Mesodermal cell (in vitro differentiated cells): ENCODE measurements at regions not wholly inside any gene's neighbourhood (a gene's known extent, or its start where the extent isn't known, plus 50 kb on each side); places are given as distances from the start of the nearest gene placed in this dataset.

ENCODE experiments used
- H3K27ac ChIP-seq: 2 replicates; pipeline ENCODE4 v1.7.0; 2013; ENCODE audit warnings: mild to moderate bottlenecking, low read depth, low read length, moderate library complexity; ENCODE audit not compliant: severe bottlenecking
- H3K36me3 ChIP-seq: 2 replicates; pipeline ENCODE4 v1.7.1; 2013; ENCODE audit warnings: mild to moderate bottlenecking, low read length, moderate library complexity; ENCODE audit not compliant: control insufficient read depth, insufficient read depth
- H3K4me1 ChIP-seq: one replicate; pipeline ENCODE4 v1.7.1; 2013; ENCODE audit warnings: mild to moderate bottlenecking, low read length; ENCODE audit not compliant: insufficient read depth, control insufficient read depth, poor library complexity, severe bottlenecking
- H3K4me3 ChIP-seq: 2 replicates; pipeline ENCODE4 v1.7.0; 2013; ENCODE audit warnings: low read length, control low read depth, mild to moderate bottlenecking; ENCODE audit not compliant: insufficient read depth, poor library complexity, severe bottlenecking; ENCODE audit errors: extremely low read depth
- H3K9me3 ChIP-seq: 2 replicates; pipeline ENCODE4 v1.7.1; 2013; ENCODE audit warnings: mild to moderate bottlenecking, low read length, moderate library complexity; ENCODE audit not compliant: control insufficient read depth
- WGBS, 2 experiments: methylation state at CpG; one replicate each; pipeline ENCODE4 v1.1.5; 2013; ENCODE audit warnings: missing lambda C conversion rate in 2 of 2; ENCODE audit not compliant: insufficient coverage in 2 of 2; 5-methylcytosine and 5-hydroxymethylcytosine counted together

GRCh38 chr3:29194139-29194538 is 86.7 kb upstream of the RBMS3 start:
- Histone ChIP-seq H3K4me1 (no peaks in the 10 kb centered on the region), H3K4me3 (no peak overlapping the region), H3K36me3 (no peaks in the 10 kb centered on the region), H3K27ac (no peak overlapping the region), H3K9me3 (no peaks in the 10 kb centered on the region)
- WGBS, 2 experiments: no CpG with 5 or more reads among the region's 1 CpG

GRCh38 chr3:29195056-29195455 is 85.8 kb upstream of the RBMS3 start:
- H3K4me1 ChIP-seq: no peaks in the 10 kb centered on the region
- no peak overlapping the region for H3K27ac ChIP-seq
- H3K9me3 ChIP-seq: no peaks in the 10 kb centered on the region
- no peak overlapping the region for H3K4me3 ChIP-seq
- 63 to 67% methylated on average over 3 of the region's 3 CpGs for WGBS, 2 experiments
- no peaks in the 10 kb centered on the region for H3K36me3 ChIP-seq

- no peak overlapping the region for H3K4me3 ChIP-seq
- no peaks in the 10 kb centered on the region for H3K9me3 ChIP-seq
- H3K4me1 ChIP-seq: no peaks in the 10 kb centered on the region
- H3K27ac ChIP-seq: no peak overlapping the region
- H3K36me3 ChIP-seq: no peaks in the 10 kb centered on the region
- WGBS, 2 experiments: 100% methylated on average over 1 of the region's 1 CpG; no CpG with 5 or more reads in 1 of the 2 experiments
Measured at GRCh38 chr3:29201604-29202003, 79.3 kb upstream of the RBMS3 start.

GRCh38 chr3:29202378-29202777 is 78.5 kb upstream of the RBMS3 start:
- H3K9me3 ChIP-seq: no peaks in the 10 kb centered on the region
- WGBS, 2 experiments: 100% methylated on average over 1 of the region's 4 CpGs; no CpG with 5 or more reads in 1 of the 2 experiments
- no peak overlapping the region for H3K27ac ChIP-seq

GRCh38 chr3:29203851-29204250 is 77.0 kb upstream of the RBMS3 start:
- no peak overlapping the region for H3K27ac ChIP-seq
- no peak overlapping the region for H3K4me3 ChIP-seq
- H3K4me1 ChIP-seq: no peaks in the 10 kb centered on the region
- H3K36me3 ChIP-seq: no peaks in the 10 kb centered on the region
- 88 to 100% methylated on average over 1 of the region's 1 CpG for WGBS, 2 experiments
- no peaks in the 10 kb centered on the region for H3K9me3 ChIP-seq

More at GRCh38 chr3:29202378-29202777, 78.5 kb upstream of the RBMS3 start:
- Histone ChIP-seq H3K4me3 (no peak overlapping the region), H3K4me1 (no peaks in the 10 kb centered on the region), H3K36me3 (no peaks in the 10 kb centered on the region)

GRCh38 chr3:29207427-29207826 is 73.4 kb upstream of the RBMS3 start:
- WGBS, 2 experiments: 100% methylated on average over 1 of the region's 1 CpG; no CpG with 5 or more reads in 1 of the 2 experiments
- no peak overlapping the region for H3K4me3 ChIP-seq

GRCh38 chr3:29212789-29213433 is 68.0 kb upstream of the RBMS3 start:
- Histone ChIP-seq H3K4me3 (no peak overlapping the region), H3K27ac (no peak overlapping the region), H3K36me3 (no peaks in the 10 kb centered on the region), H3K9me3 (no peaks in the 10 kb centered on the region), H3K4me1 (no peaks in the 10 kb centered on the region)
- WGBS, 2 experiments: 100% methylated on average over 1 of the region's 2 CpGs; no CpG with 5 or more reads in 1 of the 2 experiments

More at GRCh38 chr3:29207427-29207826, 73.4 kb upstream of the RBMS3 start:
- Histone ChIP-seq H3K36me3 (no peaks in the 10 kb centered on the region), H3K4me1 (no peaks in the 10 kb centered on the region), H3K9me3 (no peaks in the 10 kb centered on the region), H3K27ac (no peak overlapping the region)

GRCh38 chr3:29214009-29214658 is 66.7 kb upstream of the RBMS3 start:
- Histone ChIP-seq H3K4me1 (no peaks in the 10 kb centered on the region), H3K4me3 (no peak overlapping the region), H3K9me3 (no peaks in the 10 kb centered on the region), H3K27ac (no peak overlapping the region), H3K36me3 (no peaks in the 10 kb centered on the region)
- WGBS, 2 experiments: 94 to 100% methylated on average over 4 of the region's 4 CpGs

- H3K4me1 ChIP-seq: no peaks in the 10 kb centered on the region
Measured at GRCh38 chr3:29215948-29216347, 64.9 kb upstream of the RBMS3 start.

GRCh38 chr3:29226706-29227105 is 54.2 kb upstream of the RBMS3 start:
- no peaks in the 10 kb centered on the region for H3K36me3 ChIP-seq
- H3K4me1 ChIP-seq: no peaks in the 10 kb centered on the region
- no peak overlapping the region for H3K27ac ChIP-seq
- 92 to 100% methylated on average over 1 to 2 of the region's 2 CpGs for WGBS, 2 experiments
- H3K9me3 ChIP-seq: no peaks in the 10 kb centered on the region
- no peak overlapping the region for H3K4me3 ChIP-seq

More at GRCh38 chr3:29215948-29216347, 64.9 kb upstream of the RBMS3 start:
- Histone ChIP-seq H3K4me3 (no peak overlapping the region), H3K9me3 (no peaks in the 10 kb centered on the region), H3K27ac (no peak overlapping the region), H3K36me3 (no peaks in the 10 kb centered on the region)

GRCh38 chr3:29227307-29227706 is 53.6 kb upstream of the RBMS3 start:
- no peak overlapping the region for H3K27ac ChIP-seq
- 83 to 100% methylated on average over 1 of the region's 1 CpG for WGBS, 2 experiments
- no peak overlapping the region for H3K4me3 ChIP-seq
- H3K9me3 ChIP-seq: no peaks in the 10 kb centered on the region
- no peaks in the 10 kb centered on the region for H3K36me3 ChIP-seq
- H3K4me1 ChIP-seq: peaks cover 2% of the 10 kb centered on the region
